ENCODE measurements at regions not wholly inside any gene's neighbourhood (a gene's known extent, or its start where the extent isn't known, plus 50 kb on each side); places are given as distances from the start of the nearest gene placed in this dataset.

DNA sequence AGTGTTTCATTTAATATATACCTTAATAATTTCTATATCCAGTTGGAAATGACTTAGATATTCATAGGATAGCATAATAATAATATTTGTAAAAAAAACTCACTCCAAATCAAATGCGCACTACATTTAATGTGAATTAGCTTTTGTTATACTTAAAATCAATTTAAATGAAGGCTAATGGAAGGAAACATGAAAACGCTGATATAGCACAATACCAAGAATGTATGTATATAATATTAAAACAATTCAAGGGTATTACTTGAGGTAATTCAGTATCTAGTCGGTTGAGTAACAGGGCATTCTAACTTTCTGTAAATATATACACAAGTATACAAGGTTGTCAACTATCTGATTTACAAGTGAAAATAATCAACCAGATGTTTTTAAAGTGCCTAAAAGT, 307.1 kb upstream of the TEX13C start:
- no peak for DNase-seq

DNA sequence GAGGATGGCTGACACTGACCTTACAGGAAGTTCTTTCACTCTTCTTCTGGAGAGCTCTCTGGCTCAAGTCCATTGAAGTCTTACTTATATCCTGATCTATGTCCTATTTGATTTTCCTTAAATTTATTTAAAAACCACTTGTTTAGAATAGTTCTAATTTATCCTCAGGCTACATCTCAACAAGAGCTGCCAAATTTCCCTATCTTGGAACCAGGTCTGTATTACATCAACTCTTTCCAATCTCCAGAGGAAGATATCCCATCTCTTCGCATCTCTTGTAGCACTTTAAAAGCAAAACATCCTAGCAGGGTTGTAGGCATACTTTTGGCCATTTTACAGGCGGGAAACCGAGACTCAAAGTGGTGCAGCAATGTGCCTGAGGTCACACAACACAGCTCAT, 290.5 kb upstream of the TEX13C start:
- no peak for DNase-seq
